NCI-H526 treated with DMSO at 0.1 percent for 48 hours (cell line): ENCODE measurements at regions not wholly inside any gene's neighbourhood (a gene's known extent, or its start where the extent isn't known, plus 50 kb on each side); places are given as distances from the start of the nearest gene placed in this dataset.
"Not testable (repeated sequence)": the region's sequence is repeated elsewhere in the genome, so short reads cannot be mapped to it uniquely, and the experiment has no call there.

Source experiments
- DNase-seq: peaks from one replicate; lab custom pipeline; 2025; lab: John Stamatoyannopoulos, UW

- DNase-seq = no peak
Measured at GRCh38 chr2:82098617-82099016, 1794.1 kb upstream of the LRRTM1 start.

DNA sequence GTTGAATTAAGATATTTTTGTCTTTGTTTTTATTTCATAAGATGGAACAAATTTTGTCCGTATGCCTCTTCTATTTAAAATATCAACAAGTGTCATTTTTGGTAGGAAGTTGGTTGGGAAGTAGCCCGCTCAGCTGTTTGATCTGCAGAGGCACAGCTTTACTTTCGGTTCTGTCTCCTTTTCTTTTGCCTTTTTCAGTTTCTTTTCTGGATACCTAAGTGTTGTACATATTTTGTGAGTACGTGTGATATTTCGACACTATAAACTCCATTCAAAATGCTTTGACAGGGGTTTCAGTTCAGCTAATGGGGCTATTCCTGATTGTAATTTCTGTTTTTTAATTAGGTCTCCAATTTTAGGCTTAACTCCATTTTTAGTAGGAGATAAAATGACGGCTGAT, 1785.0 kb upstream of the LRRTM1 start:
- no peak for DNase-seq

DNA sequence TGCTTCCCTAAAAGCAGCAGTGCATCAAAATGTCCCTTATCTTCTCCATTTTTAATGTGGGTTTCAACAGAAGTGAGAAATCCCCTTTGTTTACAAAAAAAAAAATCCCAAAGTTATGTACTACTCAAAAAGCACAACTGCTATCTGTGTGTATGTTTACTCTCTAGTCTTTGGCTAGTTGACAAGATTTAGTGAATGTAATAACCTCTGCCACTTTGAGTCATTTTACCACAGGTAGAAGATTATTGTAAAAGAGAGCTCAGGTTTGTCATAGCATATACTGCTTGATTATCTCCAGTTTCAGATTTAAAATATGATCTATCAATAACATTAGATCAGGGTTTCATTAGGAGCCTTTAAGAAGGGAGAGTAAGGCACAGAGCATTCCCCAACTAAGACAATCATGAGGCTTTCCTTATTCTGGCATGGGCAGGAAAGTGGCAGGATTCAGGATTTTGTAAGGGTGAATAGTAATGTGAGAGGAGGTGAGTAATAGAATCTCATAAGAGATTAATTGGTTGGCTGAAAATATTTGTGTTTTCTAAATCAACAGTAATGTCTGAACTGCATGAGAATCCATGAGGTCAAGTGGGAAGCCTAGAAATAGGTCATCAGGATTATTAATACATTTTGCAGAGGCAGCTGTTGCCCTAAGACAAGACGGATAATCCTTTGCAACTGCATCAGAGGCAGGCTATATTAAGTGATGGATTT, 1780.3 kb upstream of the LRRTM1 start:
- no peak for DNase-seq

GRCh38 chr2:82075875-82076274, 1771.3 kb upstream of the LRRTM1 start:
- no peak for DNase-seq

DNA sequence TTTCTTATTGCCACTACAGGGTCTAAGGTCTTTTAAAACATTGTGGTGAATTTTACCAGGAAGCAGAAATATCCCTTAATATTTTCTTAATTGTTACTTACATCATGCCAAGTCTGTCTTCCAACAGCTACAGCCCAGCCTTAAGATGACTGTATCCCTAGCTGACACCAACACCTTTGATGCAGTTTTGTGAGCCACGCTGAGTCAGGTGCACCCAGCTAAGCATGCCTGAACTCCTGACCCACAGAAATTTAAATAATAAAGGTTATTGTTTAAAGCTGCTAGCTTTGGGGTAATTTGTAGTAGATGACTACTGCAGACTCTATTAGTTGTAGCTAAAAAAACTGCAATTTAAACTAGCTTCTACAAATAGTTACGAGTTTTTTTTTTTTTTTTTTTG, 1757.9 kb upstream of the LRRTM1 start:
- DNase-seq = no peak

GRCh38 chr2:82055846-82056245, 1751.3 kb upstream of the LRRTM1 start:
- DNase-seq = no peak

DNA sequence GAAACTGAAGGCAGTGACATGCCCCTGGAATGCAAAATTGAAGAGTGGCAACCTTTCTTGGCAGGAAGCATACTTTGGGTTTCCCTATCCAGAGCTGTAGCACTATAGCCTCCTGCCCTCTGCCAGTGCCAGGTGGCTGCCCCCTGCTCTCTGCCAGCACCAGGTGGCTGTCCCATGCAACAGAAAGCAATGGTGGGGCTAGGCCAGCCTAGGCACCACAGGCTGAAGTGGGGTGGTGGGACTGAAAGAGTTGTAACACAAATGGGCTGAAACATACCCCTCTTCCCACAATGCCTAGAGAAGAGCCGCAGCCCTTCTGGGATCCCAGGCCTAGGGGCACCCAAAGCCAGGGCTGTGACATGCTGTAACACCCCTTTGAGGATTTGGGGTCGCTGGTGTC, 1739.3 kb upstream of the LRRTM1 start:
- no peak for DNase-seq

DNA sequence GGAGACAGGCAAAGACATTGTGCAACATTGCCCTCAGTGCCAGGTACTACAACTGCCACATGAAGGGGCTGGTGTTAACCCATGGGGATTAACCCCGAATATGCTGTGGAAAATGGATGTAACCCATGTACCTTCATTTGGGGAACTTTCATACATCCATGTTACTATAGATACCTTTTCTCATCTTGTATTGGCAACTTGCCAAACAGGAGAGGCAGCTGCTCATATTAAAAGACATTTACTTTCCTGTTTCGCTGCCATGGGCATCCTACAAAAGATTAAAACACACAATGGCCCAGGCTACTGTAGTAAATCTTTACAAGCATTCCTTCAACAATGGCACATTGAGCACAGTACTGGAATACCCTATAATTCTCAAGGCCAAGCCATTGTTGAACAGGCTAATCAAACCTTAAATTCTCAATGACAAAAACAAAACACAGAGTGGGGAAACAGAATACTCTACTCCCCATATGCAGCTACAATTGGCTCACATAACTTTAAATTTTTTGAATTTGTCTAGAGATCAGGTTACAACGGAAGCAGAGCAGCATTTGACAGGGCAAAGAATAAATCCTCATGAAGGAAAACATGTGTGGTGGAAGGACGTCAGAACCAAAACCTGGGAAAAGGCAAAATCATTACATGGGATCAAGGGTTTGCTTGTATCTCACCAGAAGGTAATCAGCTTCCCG, 1723.5 kb upstream of the LRRTM1 start:
- DNase-seq = no peak

- peak; percentile 1 for DNase-seq
Measured at GRCh38 chr2:82023710-82024109, 1719.2 kb upstream of the LRRTM1 start.

- DNase-seq = no peak
Measured at GRCh38 chr2:82013641-82014040, 1709.1 kb upstream of the LRRTM1 start.

DNA sequence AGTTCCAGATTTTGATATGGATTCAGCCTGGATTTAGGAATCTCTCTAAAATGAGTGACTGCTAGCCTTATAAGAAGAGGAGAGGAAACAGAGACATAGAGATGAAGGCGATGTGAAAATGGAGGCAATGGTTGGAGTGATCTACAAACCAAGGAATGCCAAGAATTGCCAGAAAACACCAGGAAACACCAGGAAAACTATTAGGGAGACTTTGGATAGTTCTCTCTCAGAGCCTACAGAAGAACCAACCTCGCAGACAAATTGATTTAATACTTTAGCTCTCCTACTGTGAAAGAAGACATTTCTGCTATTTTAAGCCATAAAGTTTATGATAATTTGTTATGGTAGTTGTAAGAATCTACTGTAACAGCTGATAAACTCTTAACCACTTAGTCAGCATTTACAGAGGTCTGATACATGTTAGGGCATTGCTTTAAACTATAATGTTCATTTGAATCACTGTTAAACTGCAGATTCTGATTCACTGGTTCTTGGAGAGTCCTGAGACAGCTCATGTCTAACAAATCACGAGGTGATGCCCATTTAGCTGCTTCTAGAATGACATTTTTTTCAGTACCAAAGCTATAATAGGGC, 1702.6 kb upstream of the LRRTM1 start:
- no peak for DNase-seq

GRCh38 chr2:82005889-82006288, 1701.3 kb upstream of the LRRTM1 start:
- not testable (repeated sequence) for DNase-seq

- DNase-seq = no peak
Measured at GRCh38 chr2:82001614-82002013, 1697.1 kb upstream of the LRRTM1 start.

DNA sequence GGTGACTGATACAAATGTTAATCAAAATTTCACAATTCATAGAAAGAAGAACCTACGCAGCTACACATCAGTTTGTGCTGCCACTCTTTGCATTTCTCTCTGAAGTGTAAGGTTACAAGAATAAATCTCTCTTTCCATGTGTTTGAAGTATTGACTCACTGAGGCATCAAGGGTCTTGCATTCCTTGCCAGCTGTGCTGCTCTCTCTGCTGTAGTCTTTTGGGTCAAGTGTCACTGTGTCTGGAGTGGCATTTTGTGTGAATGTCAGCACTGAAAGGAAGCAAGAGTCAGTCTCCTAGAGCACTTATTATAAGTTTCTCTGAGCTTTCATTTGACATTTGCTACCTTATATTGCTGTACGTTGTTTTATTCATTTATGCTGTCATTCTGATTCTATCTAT, 1696.1 kb upstream of the LRRTM1 start:
- no peak for DNase-seq

DNA sequence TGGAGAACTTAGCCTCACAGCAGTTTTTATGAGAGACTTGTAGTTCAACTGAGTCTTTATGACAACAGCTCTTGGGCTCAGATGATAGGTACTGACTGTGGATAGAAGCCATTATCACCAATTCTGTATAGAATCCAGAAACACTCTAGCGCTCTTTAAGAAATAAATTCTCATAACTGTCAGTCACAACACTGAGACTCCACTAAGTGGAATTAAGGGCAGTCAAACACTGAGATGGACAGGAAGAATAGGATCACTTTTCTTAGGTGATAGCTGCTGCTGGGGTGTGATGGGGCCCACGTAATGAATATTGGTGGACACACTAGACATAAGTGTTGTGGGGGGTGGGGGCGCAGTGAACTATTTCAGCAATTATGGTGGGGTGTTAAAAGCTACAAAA, 1691.8 kb upstream of the LRRTM1 start:
- DNase-seq = no peak

DNA sequence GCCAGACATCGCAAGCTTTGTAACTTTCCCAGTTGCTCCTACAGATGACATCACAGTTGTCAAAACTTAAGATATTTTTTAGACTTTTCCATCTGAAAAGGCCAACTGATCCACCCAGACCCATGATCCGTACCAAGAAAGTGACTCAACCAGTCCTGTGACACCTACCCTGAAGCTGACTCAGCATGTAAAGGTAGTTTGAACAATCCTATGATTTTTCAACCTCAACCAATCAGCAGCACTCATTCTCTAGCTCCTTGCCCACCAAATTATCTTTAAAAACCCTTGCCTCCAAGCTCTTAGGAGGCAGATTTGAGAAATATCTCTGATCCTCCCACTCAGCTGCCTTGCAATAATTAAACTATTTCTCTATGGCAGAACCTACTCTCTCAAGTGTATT, 1686.7 kb upstream of the LRRTM1 start:
- DNase-seq = no peak

DNA sequence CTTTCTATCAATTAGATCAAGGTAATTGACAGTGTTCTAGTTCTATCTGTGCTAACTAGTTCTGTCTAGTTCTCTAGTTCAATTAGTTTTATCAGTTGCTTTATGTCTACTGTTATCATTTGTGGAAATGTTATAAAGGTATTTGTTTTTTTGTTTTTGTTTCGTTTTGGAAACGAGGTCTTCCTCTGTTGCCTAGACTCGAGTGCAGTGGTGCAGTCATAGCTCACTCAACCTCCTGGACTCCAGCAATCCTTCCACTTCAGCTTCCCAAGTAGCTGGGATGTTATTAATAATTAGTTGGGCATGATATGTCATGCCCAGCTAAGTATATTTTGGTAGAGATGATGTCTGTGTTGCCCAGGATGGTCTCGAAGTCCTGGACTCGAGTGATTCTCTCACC, 1682.8 kb upstream of the LRRTM1 start:
- DNase-seq = no peak

DNA sequence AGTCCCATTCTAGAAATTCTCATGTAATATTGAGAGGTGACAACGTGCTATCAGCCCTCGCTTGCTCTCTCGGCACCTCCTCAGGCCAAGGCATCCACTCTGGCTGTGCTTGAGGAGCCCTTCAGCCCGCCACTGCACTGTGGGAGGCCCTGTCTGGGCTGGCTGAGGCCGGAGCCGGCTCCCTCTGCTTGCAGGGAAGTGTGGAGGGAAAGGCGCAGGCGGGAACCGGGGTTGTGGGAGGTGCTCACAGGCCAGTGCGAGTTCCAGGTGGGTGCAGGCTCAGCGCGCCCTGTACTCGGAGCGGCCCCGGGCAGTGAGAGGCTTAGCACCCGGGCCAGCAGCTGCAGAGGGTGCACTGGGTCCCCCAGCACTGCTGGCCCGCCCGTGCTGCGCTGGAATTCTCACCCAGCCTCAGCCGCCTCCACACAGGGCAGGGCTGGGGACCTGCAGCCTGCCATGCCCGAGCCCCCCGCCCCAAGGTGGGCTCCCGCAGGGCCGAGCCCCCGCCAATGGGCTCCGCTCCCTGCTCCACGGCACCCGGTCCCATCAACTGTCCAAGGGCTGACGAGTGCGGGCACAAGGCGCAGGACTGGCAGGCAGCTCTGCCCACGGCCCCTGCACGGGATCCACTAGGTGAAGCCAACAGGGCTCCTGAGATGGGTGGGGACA, 1680.6 kb upstream of the LRRTM1 start:
- no peak for DNase-seq

DNA sequence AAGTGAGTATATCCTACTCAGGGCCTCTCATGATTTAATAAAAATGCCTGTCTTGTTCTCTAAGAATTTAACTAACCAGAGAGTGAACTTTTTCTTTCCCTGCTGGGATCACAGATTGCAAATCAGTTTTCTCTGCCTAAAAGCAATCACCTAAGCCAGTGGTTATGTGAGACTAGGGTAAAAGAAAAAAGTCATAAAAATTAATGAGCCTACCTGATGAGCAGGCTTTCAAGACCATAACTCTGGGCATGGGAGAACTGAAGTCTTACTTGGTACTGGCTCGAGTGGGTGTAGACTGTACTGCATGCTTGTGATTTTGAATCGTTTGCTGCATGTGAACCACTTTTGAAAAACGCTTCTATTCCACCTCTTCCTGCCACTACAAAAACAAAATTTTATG, 1677.0 kb upstream of the LRRTM1 start:
- no peak for DNase-seq

DNA sequence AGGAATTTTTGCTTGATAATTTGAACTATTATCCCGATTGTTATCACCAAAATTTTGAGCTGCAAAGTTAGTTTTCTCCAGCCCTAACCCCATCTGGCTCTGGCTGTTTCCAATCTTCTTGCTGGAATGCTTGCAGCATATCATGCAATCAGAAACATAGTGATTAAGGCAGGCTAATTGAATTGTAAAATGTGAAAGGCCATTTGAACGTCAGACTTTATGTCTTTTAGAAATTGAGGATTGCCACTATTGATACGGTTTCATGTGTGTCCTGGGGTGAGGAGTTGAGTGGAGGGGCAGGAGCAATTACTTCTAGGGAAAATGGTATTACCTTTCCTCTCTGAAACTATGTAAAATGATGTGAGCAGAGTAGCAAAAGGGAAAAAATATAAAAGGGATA, 1674.5 kb upstream of the LRRTM1 start:
- no peak for DNase-seq

DNA sequence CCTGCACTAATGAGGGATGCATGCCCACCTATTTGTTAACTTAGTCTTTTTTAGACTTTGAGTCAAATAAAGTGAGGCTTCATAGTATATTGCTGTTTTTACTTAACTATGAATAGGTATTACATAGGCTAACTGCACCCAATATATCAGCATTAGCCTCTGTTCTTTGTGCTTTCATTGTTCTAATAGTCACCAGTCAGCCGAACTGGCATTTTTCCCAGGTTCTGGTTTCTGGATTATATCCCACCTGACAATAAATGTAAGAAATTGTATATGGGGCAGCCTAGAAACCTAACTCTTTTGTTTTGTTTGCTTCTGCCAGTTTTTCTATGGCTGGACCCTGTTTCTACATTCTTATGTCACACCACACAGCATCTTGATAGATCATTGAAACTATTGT, 1672.4 kb upstream of the LRRTM1 start:
- DNase-seq = no peak

DNA sequence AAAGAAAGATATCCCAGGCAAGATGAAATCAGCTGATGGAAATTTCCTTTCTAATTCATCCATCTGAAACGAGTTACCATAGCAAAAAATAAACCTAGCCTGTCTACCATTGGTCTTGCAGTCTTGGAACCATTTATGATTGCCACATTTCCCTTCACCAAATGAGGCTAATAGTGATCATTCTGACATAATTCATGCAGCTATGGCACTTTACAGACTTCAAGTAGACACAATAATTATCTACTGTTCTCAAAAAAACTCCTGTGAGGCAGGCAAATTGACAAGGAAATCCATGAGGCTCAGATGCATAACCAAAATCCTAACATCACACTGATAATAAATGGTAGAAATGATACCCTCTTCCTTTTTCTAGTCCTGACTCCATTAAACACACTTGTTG, 1669.7 kb upstream of the LRRTM1 start:
- DNase-seq = no peak

- no peak for DNase-seq
Measured at GRCh38 chr2:81942876-81943275, 1638.3 kb upstream of the LRRTM1 start.
